ENCODE measurements at regions not wholly inside any gene's neighbourhood (a gene's known extent, or its start where the extent isn't known, plus 50 kb on each side); places are given as distances from the start of the nearest gene placed in this dataset.

DNA sequence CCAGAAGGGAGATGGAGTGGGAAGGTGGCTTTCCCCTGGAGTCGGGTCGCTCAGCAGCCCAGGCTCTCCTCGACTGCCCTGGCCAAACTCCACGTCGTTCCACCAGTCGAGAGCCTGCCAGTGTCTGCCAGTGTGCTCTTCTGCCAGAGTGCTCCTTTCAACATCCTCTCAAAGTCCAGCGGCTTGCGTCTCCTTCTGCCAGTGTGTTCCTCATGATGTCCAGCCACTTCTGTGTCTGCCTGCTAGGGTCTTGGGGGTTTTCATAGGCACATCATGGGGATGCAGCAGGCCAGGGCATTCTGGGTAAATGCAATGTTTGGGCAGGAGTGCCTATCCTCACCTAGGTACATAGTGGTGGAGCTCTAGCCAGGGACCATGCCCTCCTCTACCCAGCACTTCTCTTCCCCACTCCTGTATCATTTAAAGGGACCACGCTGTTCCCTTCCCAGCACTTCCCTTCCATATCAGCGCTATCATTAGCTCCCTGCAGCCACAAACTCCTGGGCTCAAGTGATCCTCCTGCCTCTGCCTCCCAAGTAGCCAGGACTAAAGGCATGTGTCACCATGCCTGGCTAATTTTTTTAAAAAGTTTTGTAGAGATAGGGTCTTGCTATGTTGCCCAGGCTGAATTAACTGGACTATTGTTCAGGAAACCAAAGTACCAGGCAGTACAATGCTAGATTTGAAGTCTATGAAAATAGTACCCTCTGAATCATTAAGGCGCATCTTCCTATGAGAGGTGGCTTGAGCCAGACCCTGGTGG is 62.9 kb upstream of the CLDN5 start:
- H3K4me3 ChIP-seq (ENCODE audit: insufficient read depth, low read depth, low read length, poor library complexity, severe bottlenecking), result no peak overlapping the region
- no peak overlapping the region for H3K27ac ChIP-seq (ENCODE audit: insufficient read depth, low read length, poor library complexity, severe bottlenecking)
- H3K4me1 ChIP-seq (ENCODE audit: control insufficient read depth, insufficient read depth, low read length, poor library complexity, severe bottlenecking), result no peaks in the 10 kb centered on the region
- DNase-seq, result no peak
- H3K9me3 ChIP-seq (ENCODE audit: control insufficient read depth, low read length), result no peaks in the 10 kb centered on the region
- H3K27me3 ChIP-seq (replicated peaks; ENCODE audit: control insufficient read depth, insufficient read depth, low read length, poor library complexity, severe bottlenecking), result no peaks in the 10 kb centered on the region
- H3K36me3 ChIP-seq (ENCODE audit: control insufficient read depth, insufficient read depth, low read length), result no peaks in the 10 kb centered on the region

DNA sequence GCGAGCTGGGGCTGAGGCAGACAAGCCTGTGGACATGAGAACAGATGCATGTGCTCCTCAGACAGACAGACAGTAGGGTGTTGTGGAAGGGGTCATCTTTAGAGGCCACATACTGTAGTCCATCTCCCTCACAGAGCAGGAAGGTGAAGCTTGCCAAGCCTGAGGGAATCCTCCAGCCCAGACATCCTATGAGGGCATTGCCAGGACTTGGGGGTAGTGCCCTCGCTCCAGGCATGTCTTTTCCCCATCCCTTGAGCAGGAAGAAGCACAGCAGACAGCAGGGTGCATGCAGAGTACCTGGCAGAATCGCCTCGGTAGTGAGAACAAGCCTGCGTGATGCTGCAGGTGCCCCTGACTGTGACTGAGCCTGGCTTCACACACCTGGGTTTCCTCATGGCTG is 66.5 kb upstream of the CLDN5 start:
- H3K4me3 ChIP-seq (ENCODE audit: insufficient read depth, low read depth, low read length, poor library complexity, severe bottlenecking), result no peak overlapping the region
- H3K36me3 ChIP-seq (ENCODE audit: control insufficient read depth, insufficient read depth, low read length), result no peaks in the 10 kb centered on the region
- H3K9me3 ChIP-seq (ENCODE audit: control insufficient read depth, low read length), result no peaks in the 10 kb centered on the region
- H3K27me3 ChIP-seq (replicated peaks; ENCODE audit: control insufficient read depth, insufficient read depth, low read length, poor library complexity, severe bottlenecking), result no peaks in the 10 kb centered on the region
- H3K27ac ChIP-seq (ENCODE audit: insufficient read depth, low read length, poor library complexity, severe bottlenecking), result no peak overlapping the region
- no peak for DNase-seq
- H3K4me1 ChIP-seq (ENCODE audit: control insufficient read depth, insufficient read depth, low read length, poor library complexity, severe bottlenecking), result no peaks in the 10 kb centered on the region

DNA sequence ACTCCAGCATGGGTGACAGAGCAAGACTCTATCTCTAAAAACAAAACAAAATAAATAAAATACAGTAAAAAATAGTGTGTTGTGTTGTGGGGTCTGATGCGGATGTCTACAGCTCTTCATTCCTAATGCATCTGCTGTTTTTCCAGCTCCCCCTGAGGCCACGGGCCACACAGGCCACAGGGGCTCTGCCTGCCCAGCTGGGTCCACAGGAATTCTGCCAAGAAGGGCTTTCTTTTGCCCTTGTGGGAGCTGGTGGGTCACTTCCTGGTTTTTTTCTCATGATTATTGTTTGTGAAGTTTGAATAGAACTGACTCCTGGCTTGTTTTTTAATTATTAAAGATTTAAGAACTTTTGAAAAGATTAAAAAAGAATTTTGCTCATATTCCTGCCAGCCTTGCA is 67.4 kb upstream of the CLDN5 start:
- DNase-seq, result no peak

GRCh38 chr22:19592464-19592863 is 68.3 kb upstream of the CLDN5 start:
- Histone ChIP-seq H3K36me3 (ENCODE audit: control insufficient read depth, insufficient read depth, low read length) (no peaks in the 10 kb centered on the region), H3K4me1 (ENCODE audit: control insufficient read depth, insufficient read depth, low read length, poor library complexity, severe bottlenecking) (peaks cover 10% of the 10 kb centered on the region), H3K4me3 (ENCODE audit: insufficient read depth, low read depth, low read length, poor library complexity, severe bottlenecking) (no peak overlapping the region), H3K27ac (ENCODE audit: insufficient read depth, low read length, poor library complexity, severe bottlenecking) (no peak overlapping the region), H3K9me3 (ENCODE audit: control insufficient read depth, low read length) (no peaks in the 10 kb centered on the region), H3K27me3 (replicated peaks; ENCODE audit: control insufficient read depth, insufficient read depth, low read length, poor library complexity, severe bottlenecking) (no peaks in the 10 kb centered on the region)
- no peak for DNase-seq

More for the DNA sequence above, 67.4 kb upstream of the CLDN5 start:
- Histone ChIP-seq H3K4me1 (ENCODE audit: control insufficient read depth, insufficient read depth, low read length, poor library complexity, severe bottlenecking) (peaks cover 2% of the 10 kb centered on the region), H3K27me3 (replicated peaks; ENCODE audit: control insufficient read depth, insufficient read depth, low read length, poor library complexity, severe bottlenecking) (no peaks in the 10 kb centered on the region), H3K36me3 (ENCODE audit: control insufficient read depth, insufficient read depth, low read length) (no peaks in the 10 kb centered on the region), H3K27ac (ENCODE audit: insufficient read depth, low read length, poor library complexity, severe bottlenecking) (no peak overlapping the region), H3K9me3 (ENCODE audit: control insufficient read depth, low read length) (no peaks in the 10 kb centered on the region), H3K4me3 (ENCODE audit: insufficient read depth, low read depth, low read length, poor library complexity, severe bottlenecking) (no peak overlapping the region)

DNA sequence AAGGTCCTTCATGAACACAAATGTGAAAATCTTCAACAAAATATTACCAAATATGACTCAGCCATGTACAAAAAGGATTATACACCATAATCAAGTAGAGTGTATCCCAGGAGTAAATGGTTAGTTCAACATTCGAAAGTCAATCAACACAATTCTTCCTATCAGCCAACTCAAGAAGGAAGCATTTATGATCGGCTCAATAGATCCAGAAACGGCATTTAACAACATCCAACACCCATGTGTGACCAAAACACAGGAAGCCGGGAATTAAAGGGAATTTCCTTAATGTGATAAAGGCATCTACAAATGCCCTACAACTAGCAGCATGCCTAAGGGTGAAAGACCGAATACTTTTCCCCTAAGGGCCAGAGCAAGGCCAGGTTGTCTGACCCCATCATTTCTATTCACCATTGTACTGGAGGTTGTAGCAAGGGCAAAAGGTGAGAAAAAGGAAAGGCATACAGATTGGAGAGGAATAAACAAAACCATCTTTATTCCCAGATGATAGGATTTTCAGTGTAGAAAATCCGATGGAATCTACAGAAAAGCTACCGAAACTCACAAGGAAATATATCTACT is 69.9 kb upstream of the CLDN5 start:
- no peak for DNase-seq
- Histone ChIP-seq H3K4me3 (ENCODE audit: insufficient read depth, low read depth, low read length, poor library complexity, severe bottlenecking) (no peak overlapping the region), H3K9me3 (ENCODE audit: control insufficient read depth, low read length) (no peaks in the 10 kb centered on the region), H3K27ac (ENCODE audit: insufficient read depth, low read length, poor library complexity, severe bottlenecking) (no peak overlapping the region), H3K4me1 (ENCODE audit: control insufficient read depth, insufficient read depth, low read length, poor library complexity, severe bottlenecking) (peaks cover 26% of the 10 kb centered on the region), H3K27me3 (replicated peaks; ENCODE audit: control insufficient read depth, insufficient read depth, low read length, poor library complexity, severe bottlenecking) (no peaks in the 10 kb centered on the region), H3K36me3 (ENCODE audit: control insufficient read depth, insufficient read depth, low read length) (no peaks in the 10 kb centered on the region)

DNA sequence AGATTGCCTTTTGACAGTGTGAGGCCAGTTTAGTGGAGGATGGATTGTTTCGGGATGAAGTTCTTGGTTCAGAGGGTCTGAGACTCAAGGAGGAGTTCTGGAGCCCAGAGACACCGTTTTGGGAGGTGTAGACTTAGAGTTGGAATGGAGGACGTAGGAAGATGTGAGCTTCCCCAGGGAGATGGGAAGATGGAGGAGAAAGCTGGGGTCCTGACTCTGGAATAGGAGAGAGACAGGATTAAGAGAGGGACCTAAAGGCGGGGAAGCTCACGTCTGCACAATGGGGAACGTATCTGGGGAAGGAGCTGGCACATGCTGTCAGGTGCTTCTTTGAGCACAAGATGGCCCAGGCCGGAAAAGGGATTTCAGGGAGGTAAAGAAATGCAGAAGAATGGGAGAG is 71.3 kb upstream of the CLDN5 start:
- DNase-seq, result no peak
- Histone ChIP-seq H3K9me3 (ENCODE audit: control insufficient read depth, low read length) (no peaks in the 10 kb centered on the region), H3K27ac (ENCODE audit: insufficient read depth, low read length, poor library complexity, severe bottlenecking) (peak overlapping the region; percentile 8), H3K4me1 (ENCODE audit: control insufficient read depth, insufficient read depth, low read length, poor library complexity, severe bottlenecking) (peaks cover 31% of the 10 kb centered on the region), H3K4me3 (ENCODE audit: insufficient read depth, low read depth, low read length, poor library complexity, severe bottlenecking) (no peak overlapping the region), H3K36me3 (ENCODE audit: control insufficient read depth, insufficient read depth, low read length) (no peaks in the 10 kb centered on the region), H3K27me3 (replicated peaks; ENCODE audit: control insufficient read depth, insufficient read depth, low read length, poor library complexity, severe bottlenecking) (no peaks in the 10 kb centered on the region)

DNA sequence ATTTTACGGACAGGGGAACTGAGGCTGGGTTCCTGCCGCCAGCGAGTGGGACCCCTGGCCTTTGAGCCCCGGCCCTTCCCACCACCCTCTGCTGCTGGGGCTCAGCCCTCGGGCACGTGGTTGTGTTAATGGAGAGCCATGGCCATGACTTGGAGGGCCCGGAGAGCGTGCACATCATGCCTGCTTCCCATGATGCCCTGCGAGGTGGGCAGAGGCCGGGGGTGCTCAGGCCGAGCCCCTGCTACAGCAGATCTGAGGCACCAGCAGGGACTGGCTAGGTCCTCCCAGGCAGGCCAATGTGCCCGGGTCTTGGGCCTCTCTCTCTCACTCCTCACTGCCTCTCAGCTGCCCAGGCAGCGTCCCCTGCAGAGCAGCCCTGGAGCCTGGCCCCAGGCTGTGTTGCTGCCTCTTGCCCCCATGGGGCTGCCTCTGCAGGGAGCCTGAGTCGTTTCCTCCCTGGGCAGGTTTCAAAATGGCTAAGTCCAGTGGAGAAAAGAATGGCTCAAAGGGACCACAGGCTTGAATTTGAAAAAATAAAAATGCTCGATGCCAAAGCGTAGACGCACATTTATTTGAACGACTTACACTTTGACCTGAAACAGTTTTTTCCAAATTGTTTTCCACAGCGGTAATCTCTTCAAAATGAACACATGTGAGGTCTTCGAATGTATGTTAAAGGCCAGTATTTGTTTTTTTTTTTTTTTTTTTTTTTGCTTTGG is 72.6 kb upstream of the CLDN5 start:
- Histone ChIP-seq H3K36me3 (ENCODE audit: control insufficient read depth, insufficient read depth, low read length) (no peaks in the 10 kb centered on the region), H3K9me3 (ENCODE audit: control insufficient read depth, low read length) (no peaks in the 10 kb centered on the region), H3K4me1 (ENCODE audit: control insufficient read depth, insufficient read depth, low read length, poor library complexity, severe bottlenecking) (peaks cover 31% of the 10 kb centered on the region), H3K27me3 (replicated peaks; ENCODE audit: control insufficient read depth, insufficient read depth, low read length, poor library complexity, severe bottlenecking) (no peaks in the 10 kb centered on the region), H3K4me3 (ENCODE audit: insufficient read depth, low read depth, low read length, poor library complexity, severe bottlenecking) (peak overlapping the region; percentile 25), H3K27ac (ENCODE audit: insufficient read depth, low read length, poor library complexity, severe bottlenecking) (peak overlapping the region; percentile 67)
- DNase-seq, result no peak

DNA sequence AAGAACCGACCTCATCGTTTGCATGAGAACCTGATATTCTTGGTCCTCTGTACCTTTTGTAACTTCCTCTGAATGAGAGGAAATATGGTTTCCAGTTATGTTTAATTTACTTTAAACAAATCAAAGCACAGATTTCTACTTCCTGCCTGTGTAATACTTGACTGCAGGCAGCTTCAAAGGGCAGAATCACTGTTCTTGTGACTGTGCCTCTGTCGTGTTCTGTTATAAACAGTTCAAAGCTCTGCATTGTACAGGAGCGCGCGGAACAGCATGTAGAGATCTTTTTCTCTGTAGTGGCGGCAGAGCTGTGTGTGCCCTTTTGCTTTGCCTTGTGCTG is 73.2 kb upstream of the CLDN5 start:
- Histone ChIP-seq H3K4me3 (ENCODE audit: insufficient read depth, low read depth, low read length, poor library complexity, severe bottlenecking) (peak overlapping the region; percentile 25), H3K36me3 (ENCODE audit: control insufficient read depth, insufficient read depth, low read length) (no peaks in the 10 kb centered on the region), H3K9me3 (ENCODE audit: control insufficient read depth, low read length) (no peaks in the 10 kb centered on the region), H3K4me1 (ENCODE audit: control insufficient read depth, insufficient read depth, low read length, poor library complexity, severe bottlenecking) (peaks cover 31% of the 10 kb centered on the region), H3K27ac (ENCODE audit: insufficient read depth, low read length, poor library complexity, severe bottlenecking) (peak overlapping the region; percentile 67), H3K27me3 (replicated peaks; ENCODE audit: control insufficient read depth, insufficient read depth, low read length, poor library complexity, severe bottlenecking) (no peaks in the 10 kb centered on the region)
- DNase-seq, result peak in 2 of 3 donors; percentile 8 to 9

GRCh38 chr22:19598054-19598855 is 74.0 kb upstream of the CLDN5 start:
- Histone ChIP-seq H3K27ac (ENCODE audit: insufficient read depth, low read length, poor library complexity, severe bottlenecking) (peak overlapping the region; percentile 67), H3K27me3 (replicated peaks; ENCODE audit: control insufficient read depth, insufficient read depth, low read length, poor library complexity, severe bottlenecking) (no peaks in the 10 kb centered on the region), H3K9me3 (ENCODE audit: control insufficient read depth, low read length) (no peaks in the 10 kb centered on the region), H3K4me3 (ENCODE audit: insufficient read depth, low read depth, low read length, poor library complexity, severe bottlenecking) (peak overlapping the region; percentile 25), H3K4me1 (ENCODE audit: control insufficient read depth, insufficient read depth, low read length, poor library complexity, severe bottlenecking) (peaks cover 31% of the 10 kb centered on the region), H3K36me3 (ENCODE audit: control insufficient read depth, insufficient read depth, low read length) (no peaks in the 10 kb centered on the region)
- DNase-seq, result no peak
